Fibroblast of skin of abdomen (primary cell): ENCODE measurements at regions not wholly inside any gene's neighbourhood (a gene's known extent, or its start where the extent isn't known, plus 50 kb on each side); places are given as distances from the start of the nearest gene placed in this dataset.
"Not testable (repeated sequence)": the region's sequence is repeated elsewhere in the genome, so short reads cannot be mapped to it uniquely, and the experiment has no call there.

Experiments
- DNase-seq: peaks from one replicate; pipeline ENCODE4 v3.0.0-alpha.2; 2013

DNA sequence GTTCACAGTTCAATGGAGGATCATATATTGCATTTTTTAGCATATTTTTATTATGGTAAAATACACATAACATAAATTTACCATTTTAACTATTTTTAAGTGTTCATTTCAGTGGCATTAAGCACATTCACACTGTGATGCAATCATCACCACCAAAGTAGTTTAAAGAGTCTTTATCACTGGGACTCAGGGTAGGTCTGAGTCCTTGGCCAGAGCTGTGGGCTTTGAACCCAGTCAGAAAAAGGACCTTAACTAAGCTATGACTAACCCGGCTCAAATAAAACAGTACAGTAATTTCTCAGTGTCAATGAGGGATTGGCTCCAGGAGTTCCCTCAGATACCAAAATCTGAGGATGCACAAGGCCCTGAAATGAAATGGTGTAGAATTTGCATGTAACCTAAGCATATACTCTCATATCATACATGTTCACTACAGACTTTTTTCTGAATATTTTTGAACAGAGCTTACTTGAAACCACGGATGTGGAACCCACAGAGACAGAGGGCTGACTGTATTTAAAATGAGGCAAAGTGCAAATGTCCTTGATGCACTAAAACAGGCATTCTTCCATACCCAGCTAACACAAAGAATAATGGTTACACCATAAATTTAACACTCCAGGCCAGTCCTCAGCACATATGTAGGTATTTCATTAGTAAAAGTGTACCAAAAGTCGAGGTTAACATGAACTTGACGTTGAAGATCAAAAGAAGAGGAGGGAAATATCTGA is 246.2 kb downstream of the LNPK start:
- no peak for DNase-seq

DNA sequence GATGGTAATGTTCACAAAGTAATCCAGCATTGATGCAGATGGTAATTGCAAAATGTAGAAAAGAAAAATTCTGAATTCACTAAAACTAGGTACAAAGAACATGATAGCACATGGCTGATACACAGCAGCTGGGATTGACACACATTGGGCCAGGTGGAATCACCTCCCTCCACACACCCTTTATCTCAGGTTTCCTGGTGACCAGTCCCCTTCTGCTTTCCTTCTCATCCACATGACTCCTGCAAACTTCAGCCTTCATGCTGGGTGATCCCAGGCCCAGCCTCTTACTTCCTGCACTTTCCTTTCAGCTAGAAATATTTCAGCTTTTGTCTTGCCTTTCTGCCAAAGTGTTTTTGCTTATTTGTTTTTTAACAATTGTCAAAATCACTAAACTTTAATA is 246.9 kb downstream of the LNPK start:
- DNase-seq: no peak

DNA sequence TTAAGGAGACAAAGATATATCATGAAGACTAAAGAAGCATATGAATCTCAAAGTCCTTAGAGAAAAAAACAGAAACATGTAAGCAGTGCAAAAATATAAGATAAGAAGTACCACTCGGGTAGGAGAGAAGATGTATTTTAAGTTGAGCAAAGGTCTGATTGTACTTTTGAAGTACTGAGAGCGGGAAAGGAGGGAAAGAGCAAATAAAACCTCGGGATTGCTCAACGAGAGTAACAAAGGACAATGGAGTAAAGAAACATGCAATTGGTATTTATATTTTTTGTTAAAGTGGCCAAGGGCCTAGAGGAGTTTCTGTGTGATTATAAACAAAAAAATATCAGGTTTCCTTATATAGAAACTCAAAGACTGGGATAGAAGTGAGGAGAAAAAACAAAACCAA is 251.9 kb downstream of the LNPK start:
- no peak for DNase-seq

DNA sequence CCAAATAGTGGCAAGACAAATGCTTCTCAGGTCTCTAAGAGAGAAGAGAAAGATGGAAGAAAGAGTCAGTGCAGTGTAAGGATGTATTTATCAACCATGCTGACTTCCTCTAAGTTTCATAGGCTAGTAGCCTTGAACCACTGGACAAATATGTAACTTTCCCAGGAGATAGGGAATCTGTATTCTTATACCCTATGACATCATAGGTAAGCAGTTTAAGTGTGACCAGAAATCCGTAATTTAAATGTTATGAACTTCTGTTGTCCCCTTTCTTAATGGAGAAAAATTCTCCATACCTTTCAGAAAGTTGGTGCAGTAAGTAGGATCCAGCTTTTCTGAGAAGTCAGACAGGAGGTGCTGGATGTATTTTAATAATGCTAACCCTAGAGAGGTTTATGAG is 256.2 kb downstream of the LNPK start:
- no peak for DNase-seq

DNA sequence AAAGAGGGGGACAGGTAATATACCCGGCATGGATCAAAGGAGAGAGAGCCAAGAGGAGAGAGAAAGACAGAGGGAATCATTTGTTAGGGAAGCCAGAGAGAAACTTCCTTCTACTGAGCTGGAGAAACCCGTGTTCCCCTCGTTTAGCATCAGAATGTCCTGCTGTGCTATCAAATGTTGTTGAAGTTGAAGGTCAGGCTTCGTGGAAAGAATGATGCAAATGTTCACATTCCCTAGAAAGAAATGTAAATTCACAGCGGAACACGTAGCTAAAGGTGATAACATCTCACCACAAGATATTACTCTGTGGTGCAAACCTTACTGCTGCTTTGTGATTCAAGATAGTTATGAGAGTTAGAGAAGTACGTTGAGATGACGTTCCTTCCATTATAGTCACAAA is 258.1 kb downstream of the LNPK start:
- no peak for DNase-seq

DNA sequence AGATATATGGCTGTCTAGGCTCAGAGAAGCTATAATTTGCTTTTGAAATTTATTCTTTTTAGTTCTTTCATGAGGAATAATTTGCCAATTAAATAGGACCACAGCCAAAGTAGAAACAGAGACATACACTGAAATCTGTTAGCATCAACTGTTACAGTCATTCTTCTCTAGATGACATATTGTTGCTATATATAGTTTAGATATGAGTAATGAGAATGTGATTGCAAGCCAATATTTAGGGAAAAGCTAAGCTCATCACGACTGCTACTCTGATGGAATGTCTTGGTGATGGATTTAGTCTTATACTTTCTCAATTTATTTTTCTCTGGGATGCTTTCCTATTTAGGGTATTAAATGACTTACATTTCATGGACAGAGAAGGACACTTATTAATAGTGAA is 259.1 kb downstream of the LNPK start:
- DNase-seq: peak; percentile 61

DNA sequence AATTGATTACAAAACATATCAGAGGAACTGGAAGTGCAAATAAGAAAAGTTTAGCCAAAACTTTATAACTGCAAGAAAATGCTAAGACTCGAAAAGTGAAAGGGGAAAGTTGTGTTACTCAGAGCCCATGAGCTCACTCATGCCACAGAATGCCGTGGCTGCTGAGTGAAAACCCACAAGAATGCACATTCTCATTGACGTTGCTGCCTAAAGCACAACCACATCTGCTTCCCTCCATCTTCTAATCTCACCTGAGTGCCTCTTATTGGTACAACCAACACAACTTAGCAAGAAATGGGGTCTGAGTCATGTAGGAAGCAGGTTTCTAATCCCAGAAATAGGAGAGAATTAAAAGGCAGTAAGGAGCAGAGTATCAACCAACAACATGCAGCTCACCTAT is 259.7 kb downstream of the LNPK start:
- peak; percentile 82 for DNase-seq

DNA sequence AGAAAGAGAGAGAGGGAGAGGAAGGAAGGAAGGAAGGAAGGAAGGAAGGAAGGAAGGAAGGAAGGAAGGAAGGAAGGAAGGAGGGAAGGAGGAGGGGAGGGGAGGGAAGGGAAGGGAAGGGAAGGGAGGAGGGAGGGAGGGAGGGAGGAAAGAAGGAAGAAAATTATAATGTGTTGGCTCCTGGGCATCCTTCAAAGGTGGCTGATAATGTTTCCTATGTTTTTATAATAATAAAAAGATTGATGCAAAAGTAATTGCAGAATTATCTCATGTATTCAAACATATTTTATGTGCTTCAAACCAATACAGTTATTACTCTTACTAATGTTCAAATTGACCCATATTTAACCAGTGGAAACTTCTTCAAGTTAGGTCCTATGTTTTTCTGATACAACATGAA is 260.9 kb downstream of the LNPK start:
- no peak for DNase-seq

DNA sequence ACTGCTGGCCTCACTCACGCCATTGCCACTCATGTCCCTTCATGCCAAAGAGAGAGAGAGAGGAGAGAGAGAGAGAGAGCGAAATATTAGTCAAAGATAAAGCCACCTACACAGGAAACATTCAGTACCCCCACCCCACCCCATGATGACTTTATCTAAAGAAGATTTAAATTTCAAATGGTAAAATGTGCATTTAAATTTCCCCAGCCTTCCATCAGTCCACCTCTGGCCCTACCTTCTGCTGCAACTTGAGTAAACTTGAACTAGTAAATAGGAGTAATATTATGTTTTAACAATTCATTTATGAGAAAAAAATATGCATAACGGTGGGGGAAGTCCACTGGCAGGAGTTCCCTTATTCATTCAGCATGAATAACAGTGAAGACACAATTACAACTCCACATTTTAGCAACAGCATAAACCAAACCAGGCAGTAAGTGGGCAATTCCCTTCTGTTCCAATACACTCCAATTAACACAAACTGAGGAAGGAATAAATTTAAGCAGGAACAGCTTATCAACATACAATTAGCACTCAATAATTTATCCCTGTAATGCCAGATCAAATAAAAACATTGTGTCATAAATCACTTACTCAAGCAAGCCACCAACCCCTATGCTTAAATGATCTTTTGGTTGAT is 264.2 kb downstream of the LNPK start:
- no peak for DNase-seq

DNA sequence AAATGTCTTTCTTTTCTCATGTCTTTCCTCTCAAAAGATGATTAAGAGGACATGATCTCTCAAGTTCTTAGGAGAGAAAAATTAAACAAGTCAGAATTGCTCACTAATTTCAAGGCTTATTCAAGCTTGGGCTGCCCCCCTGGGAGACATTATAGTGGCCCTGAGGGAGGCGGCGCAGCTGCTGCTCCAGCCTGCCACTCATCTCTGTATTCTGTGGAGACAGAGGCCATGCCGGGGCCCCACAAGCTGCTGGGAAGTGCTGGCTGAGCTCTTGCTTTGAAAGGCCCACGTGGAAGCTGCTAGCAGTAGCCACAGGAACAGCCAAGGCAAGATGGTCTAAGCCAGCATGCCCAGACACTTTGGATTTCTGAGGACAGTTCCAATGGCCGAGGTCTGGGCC is 267.4 kb downstream of the LNPK start:
- DNase-seq: no peak

DNA sequence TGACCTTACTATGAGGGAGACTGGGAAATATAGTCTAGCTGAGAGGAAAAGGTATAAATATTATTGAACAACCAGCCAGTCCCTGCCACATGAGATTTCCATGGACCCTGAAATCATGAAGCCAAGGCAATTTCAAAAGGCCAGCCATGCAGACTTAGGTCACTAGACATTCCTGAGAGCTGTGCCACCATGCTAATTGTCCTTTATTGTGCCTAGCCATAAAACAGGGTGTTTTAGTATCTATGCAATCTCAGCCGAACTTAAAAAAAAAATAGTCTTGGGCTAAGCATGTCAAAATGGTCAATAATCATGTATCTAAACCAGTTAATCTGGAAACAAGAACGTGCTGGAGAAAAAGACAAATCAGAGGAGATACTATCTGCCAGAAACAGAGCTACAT is 269.5 kb downstream of the LNPK start:
- no peak for DNase-seq

DNA sequence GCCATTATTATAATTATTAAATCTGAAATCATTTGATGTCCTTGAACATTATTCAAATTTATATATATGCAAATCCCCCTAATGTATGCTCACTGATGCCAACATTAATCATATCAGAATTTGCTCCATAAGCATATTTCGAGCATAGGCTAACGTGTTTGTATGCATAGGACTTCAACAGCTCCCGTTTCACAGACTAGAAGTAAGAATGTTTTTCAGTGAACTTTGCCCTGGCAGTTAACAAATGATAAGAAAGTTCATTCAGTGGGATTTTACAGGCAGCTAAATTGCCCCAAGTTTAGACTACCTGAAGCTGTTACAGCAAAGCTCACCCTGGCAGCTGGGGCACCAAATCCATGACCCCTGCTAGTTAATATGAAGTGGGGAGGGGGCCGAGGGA is 272.0 kb downstream of the LNPK start:
- DNase-seq: no peak

DNA sequence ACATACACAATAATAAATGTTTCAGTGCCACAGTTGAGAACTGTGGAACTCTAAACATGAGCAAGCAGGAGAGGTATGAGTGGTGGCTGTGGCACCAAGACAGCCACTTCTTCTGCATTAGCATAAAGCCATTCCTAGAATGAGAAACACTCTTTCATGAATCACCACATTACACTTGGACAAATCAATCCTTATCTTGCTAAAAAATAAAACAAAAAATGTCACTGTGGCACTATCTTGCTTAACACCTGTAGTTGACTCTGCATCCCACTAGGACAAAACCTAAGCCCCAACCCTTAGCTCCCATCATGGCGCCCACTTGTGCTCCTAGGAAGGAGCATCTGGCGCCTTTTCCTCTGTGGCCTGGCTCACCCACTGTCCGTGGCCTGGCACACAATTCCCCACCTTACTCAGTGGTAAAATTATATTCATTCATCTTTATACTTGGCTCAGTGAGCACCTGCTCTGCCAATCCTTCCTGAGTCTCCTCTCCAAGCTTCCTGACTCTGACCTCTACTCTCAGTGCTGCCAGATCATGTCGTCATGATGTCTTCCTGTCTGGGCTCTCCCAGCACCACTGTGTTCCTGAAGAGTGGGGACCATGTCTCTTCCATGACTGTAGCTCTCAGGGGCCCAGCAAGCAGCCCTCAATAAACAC is 272.9 kb downstream of the LNPK start:
- DNase-seq: no peak

DNA sequence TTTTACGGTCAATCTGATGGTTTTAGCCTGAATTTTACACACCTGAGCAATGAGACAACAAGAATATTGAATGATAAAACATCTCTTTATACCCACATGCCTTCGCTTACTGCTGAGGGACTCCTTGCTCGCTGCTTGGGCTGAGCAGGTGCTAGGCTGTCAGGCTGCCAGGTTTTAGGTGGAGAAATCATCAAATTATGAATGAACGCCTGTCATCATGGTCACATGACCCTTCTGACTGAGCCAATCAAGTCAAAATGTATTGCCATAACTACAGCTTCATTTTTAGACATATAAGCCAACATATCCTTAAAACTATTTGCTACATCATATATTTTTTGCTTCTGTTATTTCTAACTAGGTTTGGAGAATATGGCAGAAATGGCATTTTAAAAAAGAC is 274.0 kb downstream of the LNPK start:
- DNase-seq: no peak

DNA sequence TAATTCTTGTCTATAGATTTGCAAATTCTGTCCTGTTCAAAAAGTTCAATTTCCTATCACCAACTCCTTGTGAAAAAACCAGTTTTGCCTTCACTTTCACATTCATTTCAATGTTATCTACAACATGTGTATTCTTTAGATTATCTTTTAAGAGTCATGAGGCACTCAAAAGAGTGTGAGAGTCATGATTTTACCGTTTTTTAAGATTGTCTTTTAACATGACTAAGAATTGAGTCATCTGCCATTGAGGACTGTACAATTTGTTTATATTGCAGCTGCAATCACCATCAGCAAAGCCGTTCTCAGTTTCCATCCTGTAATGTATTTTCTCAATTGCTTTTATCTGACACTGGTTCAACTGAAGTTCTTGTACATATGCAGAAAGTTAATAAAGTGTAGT is 275.8 kb downstream of the LNPK start:
- DNase-seq: peak; percentile 48

DNA sequence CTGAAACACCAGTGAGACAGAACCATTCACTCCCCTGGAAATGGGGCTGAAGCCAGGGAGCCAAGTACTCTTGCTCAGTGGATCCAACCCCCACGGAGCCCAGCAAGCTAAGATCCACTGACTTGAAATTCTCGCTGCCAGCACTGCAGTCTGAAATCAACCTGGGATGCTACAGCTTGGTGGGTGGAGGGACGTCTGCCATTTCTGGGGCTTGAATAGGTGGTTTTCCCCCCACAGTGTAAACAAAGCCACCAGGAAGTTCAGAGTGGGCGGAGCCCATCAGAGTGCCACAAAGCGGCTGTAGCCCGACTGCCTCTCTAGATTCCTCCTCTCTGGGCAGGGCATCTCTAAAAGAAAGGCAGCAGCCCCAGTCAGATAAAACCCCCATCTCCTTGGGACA is 292.8 kb downstream of the LNPK start:
- no peak for DNase-seq

DNA sequence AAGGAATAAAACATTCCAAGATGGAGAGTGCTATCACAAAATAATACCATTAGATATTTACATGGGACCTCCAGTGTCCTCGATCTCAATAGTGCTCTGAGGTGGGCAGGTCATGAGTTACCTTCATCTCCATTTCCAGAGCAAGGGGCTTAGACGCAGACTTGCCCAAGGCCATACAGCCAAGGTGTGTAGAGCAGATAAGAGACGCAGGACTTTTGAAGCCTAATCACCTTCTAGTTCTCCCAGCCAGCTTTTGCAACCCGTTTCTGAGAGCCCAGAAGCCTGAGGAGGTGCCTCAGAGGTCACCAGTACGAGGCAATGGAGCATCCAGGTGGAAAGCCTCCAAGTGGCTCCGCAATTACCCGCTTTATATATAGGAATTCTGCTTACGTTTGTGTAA is 294.7 kb downstream of the LNPK start:
- no peak for DNase-seq

DNA sequence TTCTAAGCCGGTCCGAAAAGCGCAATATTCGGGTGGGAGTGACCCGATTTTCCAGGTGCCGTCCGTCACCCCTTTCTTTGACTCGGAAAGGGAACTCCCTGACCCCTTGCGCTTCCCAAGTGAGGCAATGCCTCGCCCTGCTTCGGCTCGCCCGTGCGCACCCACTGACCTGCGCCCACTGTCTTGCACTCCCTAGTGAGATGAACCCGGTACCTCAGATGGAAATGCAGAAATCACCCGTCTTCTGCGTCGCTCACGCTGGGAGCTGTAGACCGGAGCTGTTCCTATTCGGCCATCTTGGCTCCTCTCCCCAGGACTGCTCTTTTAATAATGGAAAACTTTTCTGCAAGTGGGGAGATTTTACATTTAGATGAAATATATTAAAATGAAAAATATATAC is 297.5 kb downstream of the LNPK start:
- not testable (repeated sequence) for DNase-seq

DNA sequence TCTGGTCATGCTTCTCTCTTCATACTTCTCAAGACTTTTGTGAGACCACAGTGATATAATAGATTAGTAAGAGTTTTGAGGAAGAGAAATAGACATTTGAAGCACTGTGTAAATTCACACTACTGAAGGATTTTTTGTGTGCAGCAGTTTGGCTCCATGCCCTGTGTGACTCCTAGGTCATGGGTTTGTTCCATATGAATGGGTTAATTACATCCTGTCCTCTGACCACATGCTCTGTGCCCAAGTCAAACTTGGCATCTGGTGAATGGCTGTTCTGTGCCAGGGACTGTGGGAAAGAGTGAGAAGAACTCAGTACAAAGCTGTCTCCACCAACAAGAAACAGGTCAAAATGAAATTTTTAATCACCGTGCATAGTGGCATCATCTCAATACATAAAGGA is 304.0 kb downstream of the LNPK start:
- no peak for DNase-seq

DNA sequence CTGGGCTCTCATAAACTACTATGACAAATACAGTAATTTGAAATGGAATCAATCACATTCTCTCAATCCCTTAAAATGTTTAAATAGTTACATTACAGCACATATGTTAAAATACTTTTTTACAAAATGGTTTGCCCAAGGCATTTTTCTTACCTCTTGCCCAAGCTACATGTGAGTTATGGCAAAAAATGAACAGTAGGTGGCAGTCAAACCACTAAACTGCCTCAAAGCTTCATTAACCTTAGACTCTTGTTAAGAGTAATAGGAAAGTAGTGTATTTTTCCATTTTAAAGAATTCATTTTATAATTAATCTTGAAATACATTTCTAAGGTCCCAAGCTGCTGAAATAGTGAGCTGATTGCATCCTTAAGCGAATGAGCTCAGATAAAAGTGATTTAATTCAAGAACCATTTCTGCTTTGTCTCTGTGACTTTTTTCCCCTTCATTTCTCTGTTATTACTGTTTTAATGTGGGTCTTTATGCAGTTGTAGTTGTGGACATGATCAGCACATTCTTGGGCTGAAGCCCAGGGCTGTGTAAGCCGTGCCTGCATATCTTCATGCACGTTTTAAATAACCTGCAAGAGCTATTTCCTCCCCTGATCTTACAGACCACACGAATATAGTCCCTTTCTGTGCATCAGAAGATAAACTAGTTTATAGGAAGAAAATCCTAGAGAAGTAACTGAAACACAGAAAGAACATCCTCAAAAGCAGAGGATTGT is 311.8 kb downstream of the LNPK start:
- DNase-seq: peak; percentile 62

DNA sequence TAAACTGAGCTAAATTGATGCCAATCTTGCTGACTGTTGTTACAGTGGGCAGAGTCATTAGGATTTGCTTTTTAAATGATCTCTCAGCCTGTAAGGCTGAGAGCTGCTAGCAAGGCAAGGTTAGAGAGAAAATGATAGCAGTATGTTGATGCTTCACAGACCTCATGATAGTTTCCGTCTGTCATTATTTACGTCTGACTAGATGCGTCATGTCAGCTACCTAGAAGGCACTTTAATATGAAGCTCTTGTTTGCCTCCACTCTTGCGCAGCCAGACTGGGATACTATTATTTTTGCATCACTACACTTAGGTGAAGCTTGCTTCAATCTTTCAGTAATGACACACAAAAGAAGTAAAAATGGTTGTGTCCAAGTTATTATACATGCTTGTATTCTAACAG is 313.8 kb downstream of the LNPK start:
- no peak for DNase-seq

DNA sequence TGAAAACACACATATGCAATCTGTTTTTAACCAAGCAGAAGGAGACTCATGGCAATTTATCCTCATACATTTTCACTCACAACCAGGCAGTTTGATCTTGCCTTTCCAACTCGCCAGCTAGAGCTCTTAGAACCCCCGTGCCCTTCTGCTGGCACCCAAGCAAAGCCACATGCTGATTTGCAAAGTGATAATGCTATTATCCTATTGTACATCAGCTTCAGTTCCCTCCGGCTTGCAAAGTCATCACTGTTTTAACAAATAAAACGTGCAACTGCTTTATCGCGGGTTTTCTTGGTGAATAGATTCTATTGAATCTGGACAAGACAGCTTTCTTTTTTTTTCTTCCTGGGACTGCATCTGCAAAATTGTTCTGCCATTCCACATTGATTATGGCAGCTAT is 314.6 kb downstream of the LNPK start:
- DNase-seq: no peak

DNA sequence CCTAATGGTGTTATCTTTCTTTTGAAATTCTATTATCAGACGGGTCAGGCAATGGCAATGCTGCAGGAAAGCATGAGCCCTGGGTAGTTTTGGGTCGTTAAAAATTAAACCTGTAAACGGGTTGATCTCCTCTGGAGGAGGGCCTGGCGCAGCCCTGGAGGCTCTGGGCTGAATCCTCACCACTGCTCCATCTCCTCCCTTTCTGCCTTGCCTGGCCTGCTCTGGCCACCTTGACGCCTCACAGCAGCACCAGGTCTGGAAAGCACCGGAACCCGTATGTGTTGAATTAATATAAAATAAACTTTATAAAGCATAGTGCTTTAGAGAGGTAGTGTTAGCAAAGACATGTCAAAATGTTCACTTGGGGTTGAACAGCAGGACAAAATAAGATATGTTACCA is 316.1 kb downstream of the LNPK start:
- no peak for DNase-seq

DNA sequence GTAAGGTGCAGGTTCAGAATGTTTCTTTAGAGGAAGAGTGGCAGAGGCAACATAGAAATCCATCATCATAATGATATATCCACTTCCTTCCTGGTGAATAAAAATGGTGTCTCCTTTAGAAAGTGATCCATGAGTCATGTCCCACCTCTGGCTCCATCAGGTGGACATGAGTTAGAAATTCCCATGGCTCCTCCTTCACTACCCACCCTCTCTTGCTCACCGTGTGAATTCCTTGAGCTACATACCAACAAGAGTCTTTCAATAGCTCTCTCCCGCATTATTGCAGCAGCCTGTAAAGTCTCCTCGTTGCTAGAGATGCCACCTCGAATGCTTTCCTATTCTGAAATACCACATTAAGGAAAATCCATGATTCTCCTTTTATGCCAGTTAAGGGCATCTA is 317.6 kb downstream of the LNPK start:
- no peak for DNase-seq
